K562 (cell line): ENCODE measurements at regions not wholly inside any gene's neighbourhood (a gene's known extent, or its start where the extent isn't known, plus 50 kb on each side); places are given as distances from the start of the nearest gene placed in this dataset.

Experiments
- ATAC-seq: fragments of 200-7000 bp; cut with Tn5 transposase; 3 replicates; pipeline ENCODE4 v1.9.1; 2020; ENCODE audit warnings: moderate library complexity
- BruUV-seq: library from RNA; stranded (reverse); fragments of 400-500 nt; replicated peaks from 2 replicates; lab custom pipeline; 2021; lab: Mats Ljungman, UMichigan
- CTCF ChIA-PET: fragments of 300-600 bp; formaldehyde crosslinking; extraction: SDS; loops from one replicate; lab custom pipeline; 2021; ENCODE audit warnings: low intra/inter-chr PET ratio; lab: Yijun Ruan, JAX
- POLR2A ChIA-PET: fragments of 300-600, 350-650 bp; sonication (Branson Sonifier 250); formaldehyde crosslinking; extraction: SDS; loops from one replicate; lab custom pipeline; 2021; ENCODE audit warnings: antibody characterized with exemption, inconsistent platforms; lab: Yijun Ruan, JAX
- DNase-seq, 4 experiments: peaks; one replicate each; pipeline versions ENCODE4 v3.0.0 to v3.0.0-alpha.2; 2011 to 2018; ENCODE audit warnings: low spot score in 3 of 4, mixed read lengths in 3 of 4; ENCODE audit errors: extremely low read depth in 1 of 4
- FAIRE-seq: peaks from 2 replicates; lab custom pipeline; 2011; peaks lifted over from hg19 to GRCh38; lab: Jason Lieb, UNC
- H2AFZ ChIP-seq: 2 replicates; pipeline ENCODE4 v1.6.0; 2011; ENCODE audit warnings: low read depth, low read length, control low read depth, inconsistent platforms
- H3K27ac ChIP-seq: fragments of 200-600 bp; 3 replicates; pipeline ENCODE4 v1.8.0; 2011; ENCODE audit warnings: low read depth, mild to moderate bottlenecking, control low read depth, inconsistent platforms, low read length, moderate library complexity, mixed read lengths; ENCODE audit errors: extremely low read depth
- H3K27me3 ChIP-seq, 2 experiments: fragments of 300-600 bp in 1 of 2; 2 replicates in 1 of 2; 3 replicates in 1 of 2; pipeline versions ENCODE4 v1.6.0 to v1.8.0; 2011; ENCODE audit warnings: inconsistent platforms in 2 of 2, low read length in 2 of 2, mild to moderate bottlenecking in 1 of 2, mixed read lengths in 1 of 2, moderate library complexity in 1 of 2; ENCODE audit not compliant: control insufficient read depth in 2 of 2, insufficient read depth in 2 of 2
- H3K36me3 ChIP-seq: fragments of 300-600 bp; 3 replicates; pipeline ENCODE4 v1.8.0; 2011; ENCODE audit warnings: mild to moderate bottlenecking, low read length, inconsistent platforms; ENCODE audit not compliant: control insufficient read depth, insufficient read depth
- H3K4me1 ChIP-seq, 2 experiments: fragments of 200-600 bp in 1 of 2; replicated peaks in 1 of 2; 2 replicates in 1 of 2; 3 replicates in 1 of 2; pipeline versions ENCODE4 v1.5.1 to v1.8.0; 2011; ENCODE audit warnings: inconsistent platforms in 2 of 2, low read length in 2 of 2, mild to moderate bottlenecking in 1 of 2, mixed read lengths in 1 of 2, moderate library complexity in 1 of 2; ENCODE audit not compliant: control insufficient read depth in 2 of 2, insufficient read depth in 2 of 2
- H3K4me2 ChIP-seq: 2 replicates; pipeline ENCODE4 v1.6.1; 2011; ENCODE audit warnings: low read length, control low read depth, inconsistent platforms, mixed read lengths; ENCODE audit not compliant: insufficient read depth
- H3K4me3 ChIP-seq: fragments of 200-600 bp; sonication (generic), shearing (Covaris generic); 2 replicates; pipeline ENCODE4 v1.5.1; 2016; ENCODE audit warnings: control low read depth, inconsistent platforms
- H3K79me2 ChIP-seq: fragments of 200-600 bp; 3 replicates; pipeline ENCODE4 v1.8.0; 2011; ENCODE audit warnings: low read length, inconsistent platforms; ENCODE audit not compliant: control insufficient read depth, insufficient read depth
- H3K9ac ChIP-seq, 2 experiments: 2 replicates each; pipeline versions ENCODE4 v1.6.0 to v1.6.1; 2011; ENCODE audit warnings: low read depth in 2 of 2, low read length in 2 of 2, control low read depth in 1 of 2, inconsistent platforms in 1 of 2, mild to moderate bottlenecking in 1 of 2, mixed read lengths in 1 of 2; ENCODE audit not compliant: insufficient read depth in 1 of 2
- H3K9me1 ChIP-seq: one replicate; pipeline ENCODE4 v1.6.0; 2011; ENCODE audit warnings: inconsistent platforms, mild to moderate bottlenecking, low read length, moderate library complexity; ENCODE audit not compliant: control insufficient read depth, insufficient read depth
- H3K9me3 ChIP-seq: replicated peaks from 2 replicates; pipeline ENCODE4 v1.5.1; 2011; ENCODE audit warnings: low read depth, low read length, inconsistent platforms; ENCODE audit not compliant: control insufficient read depth, insufficient read depth
- H4K20me1 ChIP-seq: replicated peaks from 2 replicates; pipeline ENCODE4 v1.6.1; 2011; ENCODE audit warnings: low read length, inconsistent platforms, mixed read lengths; ENCODE audit not compliant: control insufficient read depth, insufficient read depth
- ATF1 ChIP-seq, 2 experiments: fragments of 450-650 bp in 1 of 2; IDR thresholded peaks; 2 replicates each; pipeline ENCODE4 v1.6.1; 2016; ENCODE audit warnings: missing compliant biosample characterization in 1 of 2, missing genetic modification characterization in 1 of 2
- CHD1 ChIP-seq: fragments of 200-600 bp; sonication (generic); IDR thresholded peaks from one replicate; pipeline ENCODE4 v1.6.1; 2012; ENCODE audit warnings: mild to moderate bottlenecking, moderate library complexity, low read length, inconsistent platforms
- CSDE1 ChIP-seq, 2 experiments: fragments of 450-650 bp; IDR thresholded peaks; 2 replicates each; pipeline ENCODE4 v1.6.1; 2016; ENCODE audit warnings: mild to moderate bottlenecking in 1 of 2
- HOMEZ ChIP-seq: fragments of 250-450 bp; sonication (Bioruptor Pico); IDR thresholded peaks from 2 replicates; pipeline ENCODE4 v1.4.0; 2020; ENCODE audit warnings: mild to moderate bottlenecking, moderate library complexity
- MBD1 ChIP-seq: fragments of 250-450 bp; sonication (Bioruptor Pico); IDR thresholded peaks from 2 replicates; pipeline ENCODE4 v1.8.0; 2022; ENCODE audit warnings: inconsistent platforms
- NBN ChIP-seq: fragments of 450-650 bp; IDR thresholded peaks from 2 replicates; pipeline ENCODE4 v1.6.1; 2016; ENCODE audit warnings: low read depth, mild to moderate bottlenecking
- NFE2 ChIP-seq: IDR thresholded peaks from 2 replicates; pipeline ENCODE4 v1.6.1; 2014; ENCODE audit warnings: antibody characterized with exemption, low read depth
- POLR2A ChIP-seq: fragments of 450-650 bp; conservative IDR thresholded peaks from 2 replicates; pipeline ENCODE4 v1.6.1; 2016
- SMAD4 ChIP-seq: fragments of 250-450 bp; sonication (Bioruptor Pico); conservative IDR thresholded peaks from 2 replicates; pipeline ENCODE4 v1.8.0; 2021; ENCODE audit warnings: inconsistent platforms, mild to moderate bottlenecking, moderate library complexity
- YBX1 ChIP-seq: fragments of 450-650 bp; IDR thresholded peaks from 2 replicates; pipeline ENCODE4 v1.7.1; 2016; ENCODE audit warnings: mild to moderate bottlenecking
- ZBTB43 ChIP-seq: sonication (generic); formaldehyde crosslinking; IDR thresholded peaks from 2 replicates; pipeline ENCODE4 v1.8.0; 2023; ENCODE audit warnings: mild to moderate bottlenecking, missing genetic modification reagents
- ZKSCAN1 ChIP-seq: fragments of 150-350 bp; IDR thresholded peaks from 2 replicates; pipeline ENCODE4 v1.6.1; 2016; ENCODE audit warnings: low read depth, low read length
- ZNF655 ChIP-seq: fragments of 250-450 bp; sonication (Bioruptor Pico); IDR thresholded peaks from 2 replicates; pipeline ENCODE4 v1.5.0; 2021
- ZNF707 ChIP-seq: fragments of 250-450 bp; sonication (Bioruptor Pico); conservative IDR thresholded peaks from 2 replicates; pipeline ENCODE4 v1.8.0; 2022; ENCODE audit warnings: inconsistent platforms, mild to moderate bottlenecking, moderate library complexity
- ZNF740 ChIP-seq, 3 experiments: fragments of 200-800 bp in 1 of 3; sonication (Bioruptor generic) in 1 of 3; sonication (generic) in 1 of 3; formaldehyde crosslinking in 1 of 3; IDR thresholded peaks; 2 replicates each; pipeline versions ENCODE4 v1.6.1 to v1.8.0; 2016 to 2022; ENCODE audit warnings: mild to moderate bottlenecking in 2 of 3, missing compliant biosample characterization in 2 of 3, missing genetic modification characterization in 2 of 3, missing genetic modification reagents in 1 of 3
- WGBS: fragments of 100-300 bp; shearing (Covaris generic); methylation state at CpG from one replicate; pipeline ENCODE4 v1.1.6; 2016; ENCODE audit warnings: low coverage, mixed read lengths; ENCODE audit not compliant: insufficient coverage; ENCODE audit errors: missing lambda C conversion rate; 5-methylcytosine and 5-hydroxymethylcytosine counted together
- in situ Hi-C: fragments of 300-500 bp; cut with MboI; formaldehyde crosslinking; loops from 4 replicates; pipeline ENCODE4 v1.15.0; 2018; ENCODE audit warnings: inconsistent platforms, mixed read lengths
- intact Hi-C: fragments of 100-400 bp; cut with micrococcal nuclease; formaldehyde crosslinking; loops from 2 replicates; pipeline ENCODE4 v1.14.2; 2022

GRCh38 chr2:142756430-142756829, 121.0 kb upstream of the KYNU start:
- DNase-seq (no peak), ATAC-seq (no peak), FAIRE-seq (no peak)
- intact Hi-C loops, result no loop called here
- no peaks in the 10 kb centered on the region for H3K27me3 ChIP-seq
- in situ Hi-C loops, result no loop called here
- BruUV-seq, result no TSS peak
- CTCF ChIA-PET, result no interaction called here
- no peaks in the 10 kb centered on the region for H4K20me1 ChIP-seq
- no peaks in the 10 kb centered on the region for H3K9me1 ChIP-seq
- WGBS, result 8% methylated on average over 2 of the region's 2 CpGs
- H3K27ac ChIP-seq, result no peak overlapping the region
- H3K4me2 ChIP-seq, result no peak overlapping the region
- TF ChIP-seq CSDE1 (IDR thresholded peaks at IDR 0.05) (no peak), ZKSCAN1 (no peak), MBD1 (CRISPR knock-in tag) (no peak), SMAD4 (no peak), NBN (no peak), POLR2A (no peak), CHD1 (no peak), ZNF655 (CRISPR knock-in tag) (no peak), HOMEZ (CRISPR knock-in tag) (no peak), NFE2 (no peak), ZBTB43 (CRISPR knock-in tag) (no peak), YBX1 (no peak), ATF1 (CRISPR knock-in tag; IDR thresholded peaks at IDR 0.05) (no peak), ATF1 (tag; IDR thresholded peaks at IDR 0.05) (no peak), ZNF707 (CRISPR knock-in tag) (no peak), ZNF740 (CRISPR knock-in tag; IDR thresholded peaks at IDR 0.05) (no peak), ZNF740 (tag; IDR thresholded peaks at IDR 0.05) (no peak)
- POLR2A ChIA-PET, result no interaction called here
- no peaks in the 10 kb centered on the region for H3K36me3 ChIP-seq
- H3K4me1 ChIP-seq, result no peaks in the 10 kb centered on the region
- no peak overlapping the region for H3K9ac ChIP-seq
- no peaks in the 10 kb centered on the region; the same call in 1 of the 2 replicates for H3K9me3 ChIP-seq
- no peak overlapping the region for H3K4me3 ChIP-seq
- no peak overlapping the region for H2AFZ ChIP-seq
- H3K79me2 ChIP-seq, result no peaks in the 10 kb centered on the region
